T-helper 2 cell treated with Interferon-gamma antibody and Interleukin-4, amounts not matched to agents 5 μg/mL and 100 μg/mL, for 36 hours (primary cell): ENCODE measurements at regions not wholly inside any gene's neighbourhood (a gene's known extent, or its start where the extent isn't known, plus 50 kb on each side); places are given as distances from the start of the nearest gene placed in this dataset.

Experiments used
- DNase-seq: peaks from one replicate; pipeline ENCODE4 v3.0.0; 2021; ENCODE audit warnings: low spot score
- H3K27ac Mint-ChIP-seq: one replicate; pipeline ENCODE4 v1.8.0; 2021; ENCODE audit warnings: mild to moderate bottlenecking, mixed read lengths
- H3K27me3 Mint-ChIP-seq: one replicate; pipeline ENCODE4 v1.8.0; 2021; ENCODE audit warnings: low read depth, mixed read lengths
- H3K36me3 Mint-ChIP-seq: one replicate; pipeline ENCODE4 v1.8.0; 2021; ENCODE audit warnings: low read depth, mixed read lengths
- H3K4me1 Mint-ChIP-seq: one replicate; pipeline ENCODE4 v1.8.0; 2021; ENCODE audit warnings: low read depth, mixed read lengths
- H3K4me3 Mint-ChIP-seq: one replicate; pipeline ENCODE4 v1.8.0; 2022; ENCODE audit warnings: mild to moderate bottlenecking, moderate library complexity, mixed read lengths
- H3K9me3 Mint-ChIP-seq: one replicate; pipeline ENCODE4 v1.8.0; 2021; ENCODE audit warnings: mixed read lengths

DNA sequence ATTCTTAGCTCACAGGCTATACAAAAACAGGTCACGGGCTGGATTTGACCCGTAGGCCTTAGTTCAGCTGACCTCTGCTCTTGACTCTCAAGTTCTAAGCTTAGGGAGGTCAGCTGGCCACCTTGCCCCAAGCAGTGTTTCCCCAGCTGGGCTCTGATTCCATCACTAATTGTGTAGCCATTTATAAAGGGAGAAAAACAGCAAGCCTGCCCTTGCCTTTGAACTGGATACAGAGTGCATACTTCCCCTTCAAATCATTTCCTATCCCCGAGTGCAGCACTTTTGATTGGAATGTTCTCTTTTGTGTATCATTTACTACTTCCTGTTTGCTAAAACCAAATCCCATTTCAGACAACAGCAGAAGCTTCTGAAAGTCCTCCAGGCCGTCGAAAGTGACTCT is 153.6 kb downstream of the KATNIP start:
- Mint-ChIP-seq H3K4me3 (no peak overlapping the region), H3K4me1 (no peaks in the 10 kb centered on the region)

DNA sequence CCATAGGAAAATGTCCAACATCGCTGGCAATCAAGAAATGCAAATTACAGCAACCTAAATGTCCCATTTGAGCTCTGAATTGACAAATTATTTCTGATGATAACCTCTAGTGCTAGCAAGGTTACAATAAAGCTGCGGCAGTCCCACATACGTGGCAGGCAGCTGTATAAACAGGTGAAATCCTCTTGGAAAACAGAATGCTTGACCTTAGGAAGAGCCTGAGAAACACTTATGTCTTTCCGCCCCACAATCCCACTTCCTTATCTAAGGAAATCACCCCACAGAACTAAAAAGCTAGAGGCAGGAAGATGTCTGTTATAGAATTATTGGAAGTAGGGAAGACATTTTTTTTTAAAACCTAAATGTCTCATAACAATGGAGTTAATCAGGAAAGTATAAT is 154.3 kb downstream of the KATNIP start:
- no peak for DNase-seq
- Mint-ChIP-seq H3K27me3 (no peaks in the 10 kb centered on the region), H3K36me3 (no peaks in the 10 kb centered on the region), H3K4me1 (no peaks in the 10 kb centered on the region), H3K4me3 (no peak overlapping the region), H3K9me3 (no peaks in the 10 kb centered on the region), H3K27ac (no peak overlapping the region)

More for the DNA sequence above, 153.6 kb downstream of the KATNIP start:
- Mint-ChIP-seq H3K27me3 (no peaks in the 10 kb centered on the region), H3K27ac (no peak overlapping the region), H3K36me3 (no peaks in the 10 kb centered on the region), H3K9me3 (no peaks in the 10 kb centered on the region)
- DNase-seq = no peak

DNA sequence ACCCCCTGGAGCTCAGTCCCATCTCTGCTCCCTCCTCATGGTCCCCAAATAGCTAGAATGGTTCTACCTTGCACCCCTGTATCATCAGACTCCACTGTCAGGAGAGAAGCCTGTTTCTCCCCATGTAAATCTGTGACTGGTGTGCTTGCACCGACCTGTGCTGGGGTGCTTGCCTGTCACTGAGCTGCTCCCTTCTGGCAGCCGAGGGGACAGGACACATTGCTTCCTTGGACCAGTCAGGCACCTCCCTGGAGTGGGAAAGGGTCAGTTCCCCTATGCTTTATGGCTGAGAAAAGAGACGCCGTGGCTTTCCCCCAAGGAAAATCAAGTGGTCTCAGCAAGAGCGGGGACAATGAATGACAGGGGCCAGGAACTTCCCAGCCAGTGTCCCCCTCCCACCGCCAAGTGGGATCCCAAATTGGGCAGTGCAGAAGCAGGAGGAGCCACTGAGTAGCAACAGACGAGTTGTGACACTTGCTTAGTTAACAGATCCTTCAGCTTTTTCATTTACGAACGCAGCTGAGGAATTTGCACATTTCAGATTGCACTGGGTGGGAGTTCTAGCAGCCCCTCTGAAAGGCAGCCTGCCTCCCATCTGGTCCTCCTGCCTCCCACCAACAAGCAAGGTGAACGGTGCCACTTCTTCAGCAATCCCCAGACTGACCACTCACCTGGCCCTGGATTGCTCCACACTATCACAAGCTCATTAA is 156.4 kb downstream of the KATNIP start:
- no peaks in the 10 kb centered on the region for H3K27me3 Mint-ChIP-seq
- H3K4me3 Mint-ChIP-seq = no peak overlapping the region
- no peaks in the 10 kb centered on the region for H3K4me1 Mint-ChIP-seq
- H3K9me3 Mint-ChIP-seq = no peaks in the 10 kb centered on the region
- no peak overlapping the region for H3K27ac Mint-ChIP-seq
- no peaks in the 10 kb centered on the region for H3K36me3 Mint-ChIP-seq
- DNase-seq = no peak

DNA sequence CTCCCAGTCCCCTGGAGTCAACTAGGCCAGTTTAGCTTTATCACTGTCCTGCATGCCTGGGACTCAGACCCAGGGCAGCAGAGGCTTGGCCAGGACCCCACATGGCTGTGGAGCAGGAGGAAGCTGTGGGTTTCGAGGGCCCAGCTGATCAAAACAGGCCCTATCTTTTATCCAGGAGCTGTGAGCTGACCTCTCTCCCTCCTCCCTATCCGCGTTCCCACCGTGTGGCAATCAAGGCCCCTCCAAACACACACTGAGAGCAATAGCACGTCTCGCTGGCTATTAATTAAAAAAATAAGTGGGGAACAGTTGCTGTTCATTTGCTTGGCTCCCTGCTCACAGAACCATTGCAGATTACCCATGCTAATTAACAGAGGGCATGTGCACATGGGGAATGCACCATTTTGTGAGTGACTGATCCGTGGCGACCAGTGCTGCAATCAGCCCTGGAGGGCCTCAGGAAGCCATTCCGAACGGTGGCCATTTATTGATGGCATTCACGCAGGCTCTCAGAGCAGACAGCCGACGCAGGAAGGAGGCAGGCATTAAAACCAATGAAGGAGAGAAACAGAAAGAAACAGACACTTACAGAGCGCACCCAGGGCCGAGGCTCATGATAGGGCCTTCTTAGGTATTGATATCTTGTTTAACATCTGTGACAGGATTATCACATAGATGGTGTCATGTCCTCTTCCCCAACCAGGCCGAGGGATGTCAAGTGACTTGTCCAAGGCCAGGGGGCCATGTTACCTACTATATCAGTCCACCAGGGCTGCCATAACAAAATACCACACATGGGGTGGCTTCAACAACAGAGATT is 157.1 kb downstream of the KATNIP start:
- no peaks in the 10 kb centered on the region for H3K27me3 Mint-ChIP-seq
- H3K36me3 Mint-ChIP-seq = no peaks in the 10 kb centered on the region
- no peak for DNase-seq
- no peak overlapping the region for H3K27ac Mint-ChIP-seq
- no peak overlapping the region for H3K4me3 Mint-ChIP-seq
- no peaks in the 10 kb centered on the region for H3K9me3 Mint-ChIP-seq
- H3K4me1 Mint-ChIP-seq = no peaks in the 10 kb centered on the region

- H3K36me3 Mint-ChIP-seq = no peaks in the 10 kb centered on the region
- no peaks in the 10 kb centered on the region for H3K27me3 Mint-ChIP-seq
- no peaks in the 10 kb centered on the region for H3K4me1 Mint-ChIP-seq
Observed at GRCh38 chr16:27708651-27709050, 158.7 kb downstream of the KATNIP start.

DNA sequence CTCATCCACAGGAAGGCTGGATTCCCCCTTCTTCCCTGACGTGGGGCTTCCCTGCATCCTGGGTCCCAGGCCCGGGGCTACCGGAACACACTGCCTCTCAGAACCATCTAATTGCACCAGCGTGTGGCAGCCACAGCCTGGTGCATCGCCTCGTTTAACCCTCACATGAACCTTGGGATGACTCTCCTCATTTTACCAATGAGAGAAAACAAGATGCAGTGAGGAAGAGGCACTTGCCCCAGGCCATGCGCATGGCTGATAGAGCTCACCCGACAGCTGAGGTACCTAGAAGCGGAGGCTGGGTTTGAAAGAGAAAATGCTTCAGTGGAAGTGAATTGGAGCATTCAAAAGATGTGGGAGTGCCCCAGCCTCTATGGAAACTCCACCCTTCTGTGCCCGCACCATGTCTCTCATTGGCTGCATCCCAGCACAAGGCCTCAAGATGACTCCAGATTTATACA is 162.3 kb downstream of the KATNIP start:
- H3K4me3 Mint-ChIP-seq = no peak overlapping the region
- no peak overlapping the region for H3K27ac Mint-ChIP-seq

More at GRCh38 chr16:27708651-27709050, 158.7 kb downstream of the KATNIP start:
- Mint-ChIP-seq H3K27ac (no peak overlapping the region), H3K9me3 (no peaks in the 10 kb centered on the region), H3K4me3 (no peak overlapping the region)
- no peak for DNase-seq

DNA sequence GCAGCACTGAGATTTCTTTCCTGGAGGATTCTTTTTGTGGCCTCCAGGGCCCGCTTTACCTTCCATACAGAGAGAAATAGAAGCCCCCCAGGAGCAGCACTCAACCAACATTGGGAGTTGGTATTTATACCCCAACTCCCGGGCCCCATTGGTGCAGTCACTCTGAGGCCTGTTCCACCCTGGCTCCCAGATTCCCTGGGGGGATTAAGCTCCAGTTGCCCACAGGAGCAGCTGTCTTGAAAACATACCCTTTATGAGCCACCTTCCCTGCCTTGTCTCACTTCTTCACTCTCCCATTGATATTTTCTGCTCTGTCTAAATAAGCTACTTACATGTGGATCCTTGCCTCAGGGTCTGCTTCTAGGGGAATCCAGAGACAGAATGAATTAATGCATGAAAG is 167.8 kb downstream of the KATNIP start:
- Mint-ChIP-seq H3K27ac (no peak overlapping the region), H3K36me3 (no peaks in the 10 kb centered on the region), H3K4me1 (no peaks in the 10 kb centered on the region), H3K4me3 (no peak overlapping the region), H3K9me3 (no peaks in the 10 kb centered on the region), H3K27me3 (no peaks in the 10 kb centered on the region)
- no peak for DNase-seq

More for the DNA sequence above, 162.3 kb downstream of the KATNIP start:
- Mint-ChIP-seq H3K27me3 (no peaks in the 10 kb centered on the region), H3K36me3 (no peaks in the 10 kb centered on the region), H3K4me1 (no peaks in the 10 kb centered on the region), H3K9me3 (no peaks in the 10 kb centered on the region)
- DNase-seq = no peak

GRCh38 chr16:27718201-27719105 is 168.5 kb downstream of the KATNIP start:
- H3K36me3 Mint-ChIP-seq = no peaks in the 10 kb centered on the region
- no peaks in the 10 kb centered on the region for H3K4me1 Mint-ChIP-seq
- H3K27ac Mint-ChIP-seq = no peak overlapping the region
- no peak for DNase-seq
- no peaks in the 10 kb centered on the region for H3K27me3 Mint-ChIP-seq
- H3K4me3 Mint-ChIP-seq = no peak overlapping the region
- no peaks in the 10 kb centered on the region for H3K9me3 Mint-ChIP-seq

- Mint-ChIP-seq H3K36me3 (no peaks in the 10 kb centered on the region), H3K4me1 (no peaks in the 10 kb centered on the region), H3K27me3 (no peaks in the 10 kb centered on the region), H3K27ac (no peak overlapping the region), H3K4me3 (no peak overlapping the region), H3K9me3 (no peaks in the 10 kb centered on the region)
- DNase-seq = no peak
Observed at GRCh38 chr16:27719106-27719445, 169.1 kb downstream of the KATNIP start.

DNA sequence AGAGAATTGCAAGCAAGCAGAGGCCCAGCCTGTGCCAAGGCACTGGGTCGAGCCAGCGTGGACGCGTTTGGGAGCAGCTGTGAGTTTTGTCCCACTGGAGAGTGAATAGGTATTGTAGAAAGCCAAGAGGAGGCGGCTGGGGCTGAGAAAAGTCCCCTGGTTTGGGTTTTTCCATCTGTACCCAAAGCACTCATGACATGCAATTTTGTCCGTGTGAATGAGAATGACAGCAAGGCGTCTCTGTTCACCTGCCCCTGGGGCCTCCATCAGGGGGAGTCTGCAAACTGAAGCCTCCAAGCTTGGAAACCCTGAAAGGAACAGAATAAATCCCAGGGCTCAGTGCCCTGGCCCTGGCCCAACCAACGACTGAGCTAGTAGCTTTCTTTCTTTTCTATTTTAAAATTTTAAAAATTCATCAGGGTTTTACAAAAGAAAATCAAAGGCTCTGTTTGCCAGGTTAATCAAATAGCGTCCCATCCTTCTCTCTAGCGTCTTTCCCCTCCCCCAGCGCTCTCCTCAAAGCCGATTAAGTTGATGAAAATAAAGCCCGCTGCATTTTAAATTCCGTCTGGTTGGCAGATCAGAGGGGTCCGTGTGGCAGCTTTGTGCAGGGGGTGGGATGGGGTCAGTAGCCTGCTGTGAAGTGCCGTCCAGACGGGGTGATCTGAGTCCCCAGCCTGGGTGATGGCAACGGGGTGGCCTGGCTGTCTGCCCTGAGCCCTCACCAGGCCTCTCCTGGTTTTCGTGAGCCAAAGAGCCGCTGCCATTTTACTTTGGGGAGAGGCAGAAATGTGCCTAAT is 171.0 kb downstream of the KATNIP start:
- H3K27ac Mint-ChIP-seq = no peak overlapping the region
- no peak overlapping the region for H3K4me3 Mint-ChIP-seq
- no peaks in the 10 kb centered on the region for H3K27me3 Mint-ChIP-seq
- no peaks in the 10 kb centered on the region for H3K36me3 Mint-ChIP-seq
- DNase-seq = no peak
- H3K4me1 Mint-ChIP-seq = no peaks in the 10 kb centered on the region
- no peaks in the 10 kb centered on the region for H3K9me3 Mint-ChIP-seq

- DNase-seq = no peak
- H3K27me3 Mint-ChIP-seq = no peaks in the 10 kb centered on the region
- H3K4me3 Mint-ChIP-seq = no peak overlapping the region
- no peaks in the 10 kb centered on the region for H3K36me3 Mint-ChIP-seq
- peak overlapping the region; percentile 59 for H3K27ac Mint-ChIP-seq
- H3K9me3 Mint-ChIP-seq = no peaks in the 10 kb centered on the region
- no peaks in the 10 kb centered on the region for H3K4me1 Mint-ChIP-seq
Observed at GRCh38 chr16:27721531-27722181, 171.7 kb downstream of the KATNIP start.

- H3K27me3 Mint-ChIP-seq = no peaks in the 10 kb centered on the region
- H3K4me1 Mint-ChIP-seq = no peaks in the 10 kb centered on the region
- no peak for DNase-seq
- no peak overlapping the region for H3K4me3 Mint-ChIP-seq
- no peaks in the 10 kb centered on the region for H3K36me3 Mint-ChIP-seq
- peak overlapping the region; percentile 59 for H3K27ac Mint-ChIP-seq
- no peaks in the 10 kb centered on the region for H3K9me3 Mint-ChIP-seq
Observed at GRCh38 chr16:27722207-27722606, 172.3 kb downstream of the KATNIP start.

DNA sequence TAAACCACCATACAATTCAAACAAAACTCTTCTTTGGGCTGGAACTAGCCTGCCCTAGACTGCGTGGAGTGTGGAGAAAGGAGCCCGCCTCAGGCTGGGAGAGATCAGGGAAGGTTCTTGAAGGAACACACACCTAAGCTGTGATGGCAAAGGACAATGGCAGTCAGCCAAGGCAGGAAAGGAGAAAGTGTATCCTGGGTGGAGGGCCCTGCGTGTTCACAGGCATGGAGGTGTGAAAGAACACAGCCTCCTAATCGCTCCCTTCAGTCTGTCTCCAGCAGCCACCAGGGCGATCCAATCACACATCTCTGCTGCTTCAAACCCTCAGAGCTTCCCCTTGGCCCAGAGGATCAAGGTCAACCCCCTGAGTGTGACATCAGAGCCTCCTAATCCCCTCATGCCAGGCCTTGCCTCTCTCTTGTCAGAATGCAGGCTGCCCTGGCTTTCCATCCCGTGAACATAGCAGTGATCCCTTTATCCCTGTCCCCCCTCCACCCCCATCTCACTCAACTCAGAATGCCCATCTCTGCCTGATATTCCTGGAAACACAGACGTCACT is 173.0 kb downstream of the KATNIP start:
- no peaks in the 10 kb centered on the region for H3K36me3 Mint-ChIP-seq
- no peaks in the 10 kb centered on the region for H3K27me3 Mint-ChIP-seq
- H3K4me1 Mint-ChIP-seq = no peaks in the 10 kb centered on the region
- H3K9me3 Mint-ChIP-seq = no peaks in the 10 kb centered on the region
- DNase-seq = no peak
- peak overlapping the region; percentile 59 for H3K27ac Mint-ChIP-seq
- H3K4me3 Mint-ChIP-seq = no peak overlapping the region
